Cardiac muscle cell (in vitro differentiated cells and primary cell): ENCODE measurements at regions not wholly inside any gene's neighbourhood (a gene's known extent, or its start where the extent isn't known, plus 50 kb on each side); places are given as distances from the start of the nearest gene placed in this dataset.
A peak's percentile ranks its signal among the peaks of the same experiment; 100 is the strongest.

Experiments used
- DNase-seq, 2 donors: peaks; one replicate each; pipeline versions ENCODE4 v3.0.0 to v3.0.0-alpha.2; 2010 to 2017; ENCODE audit warnings: low read depth in 1 of 2, low spot score in 1 of 2
- H3K27ac ChIP-seq: fragments of 200-600 bp; sonication (generic); 2 replicates; pipeline ENCODE4 v1.5.1; 2016
- H3K27me3 ChIP-seq: fragments of 200-600 bp; sonication (generic); 2 replicates; pipeline ENCODE4 v1.6.0; 2016; ENCODE audit warnings: control low read depth
- H3K36me3 ChIP-seq: fragments of 200-600 bp; sonication (generic); 2 replicates; pipeline ENCODE4 v1.5.1; 2016; ENCODE audit warnings: control low read depth
- H3K4me1 ChIP-seq: fragments of 200-600 bp; sonication (generic); 2 replicates; pipeline ENCODE4 v1.8.1; 2017; ENCODE audit warnings: low read depth, mild to moderate bottlenecking, mixed run types
- H3K4me3 ChIP-seq: fragments of 200-600 bp; sonication (generic); 2 replicates; pipeline ENCODE4 v1.5.1; 2016; ENCODE audit warnings: mild to moderate bottlenecking
- H3K9me3 ChIP-seq: fragments of 200-600 bp; sonication (generic); 2 replicates; pipeline ENCODE4 v1.5.1; 2017; ENCODE audit warnings: low read depth, mild to moderate bottlenecking, control low read depth
- TF ChIP-seq, protein P1 (sequence below): IDR thresholded peaks from 2 replicates; pipeline ENCODE4 v1.5.1; 2012; ENCODE audit warnings: low read depth, mild to moderate bottlenecking, low read length

DNA sequence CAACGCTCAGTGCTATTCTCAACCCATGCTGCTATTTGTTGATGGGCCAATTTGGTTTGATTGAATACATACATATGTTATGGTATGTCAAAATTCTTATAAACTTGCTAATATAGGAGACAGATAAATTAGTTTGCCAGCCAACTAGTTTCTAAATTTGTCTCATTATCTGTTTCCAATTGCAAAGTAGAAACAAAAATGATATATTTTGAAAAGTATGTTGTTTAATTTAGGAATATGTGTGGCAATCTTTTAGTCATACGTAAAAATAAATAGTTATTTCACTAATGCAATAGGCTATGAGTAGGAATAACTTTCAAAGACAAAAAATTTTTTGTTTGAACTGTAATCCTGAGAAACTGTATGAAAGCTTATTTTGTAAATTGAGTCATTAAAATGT lies 210.6 kb upstream of the KCNJ16 start:
- TF ChIP-seq, protein P1, sequence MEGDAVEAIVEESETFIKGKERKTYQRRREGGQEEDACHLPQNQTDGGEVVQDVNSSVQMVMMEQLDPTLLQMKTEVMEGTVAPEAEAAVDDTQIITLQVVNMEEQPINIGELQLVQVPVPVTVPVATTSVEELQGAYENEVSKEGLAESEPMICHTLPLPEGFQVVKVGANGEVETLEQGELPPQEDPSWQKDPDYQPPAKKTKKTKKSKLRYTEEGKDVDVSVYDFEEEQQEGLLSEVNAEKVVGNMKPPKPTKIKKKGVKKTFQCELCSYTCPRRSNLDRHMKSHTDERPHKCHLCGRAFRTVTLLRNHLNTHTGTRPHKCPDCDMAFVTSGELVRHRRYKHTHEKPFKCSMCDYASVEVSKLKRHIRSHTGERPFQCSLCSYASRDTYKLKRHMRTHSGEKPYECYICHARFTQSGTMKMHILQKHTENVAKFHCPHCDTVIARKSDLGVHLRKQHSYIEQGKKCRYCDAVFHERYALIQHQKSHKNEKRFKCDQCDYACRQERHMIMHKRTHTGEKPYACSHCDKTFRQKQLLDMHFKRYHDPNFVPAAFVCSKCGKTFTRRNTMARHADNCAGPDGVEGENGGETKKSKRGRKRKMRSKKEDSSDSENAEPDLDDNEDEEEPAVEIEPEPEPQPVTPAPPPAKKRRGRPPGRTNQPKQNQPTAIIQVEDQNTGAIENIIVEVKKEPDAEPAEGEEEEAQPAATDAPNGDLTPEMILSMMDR: no peak
- H3K4me1 ChIP-seq: no peaks in the 10 kb centered on the region
- no peak overlapping the region for H3K4me3 ChIP-seq
- no peak for DNase-seq
- H3K27me3 ChIP-seq: no peaks in the 10 kb centered on the region
- no peaks in the 10 kb centered on the region for H3K36me3 ChIP-seq
- H3K9me3 ChIP-seq: no peaks in the 10 kb centered on the region
- H3K27ac ChIP-seq: no peak overlapping the region

DNA sequence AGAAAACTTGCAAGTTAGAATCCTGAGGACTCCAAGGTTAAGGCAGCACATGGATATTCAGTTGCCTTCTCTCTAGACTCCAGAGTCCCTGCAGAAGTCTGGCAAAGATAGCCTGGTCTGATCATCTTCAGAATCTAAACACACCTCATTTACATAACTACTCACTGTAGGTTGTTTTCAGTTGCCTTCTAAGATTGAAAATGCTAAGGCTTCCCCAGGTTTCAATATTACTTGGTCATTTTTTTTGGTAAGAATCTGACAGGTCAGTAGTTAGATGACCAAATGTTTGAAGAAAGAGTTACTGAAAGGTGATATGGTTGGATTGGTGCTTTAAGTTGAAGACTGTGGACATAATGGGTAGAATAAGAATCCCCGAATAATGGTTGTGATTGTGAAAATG lies 205.4 kb upstream of the KCNJ16 start:
- H3K9me3 ChIP-seq: no peaks in the 10 kb centered on the region
- H3K27me3 ChIP-seq: no peaks in the 10 kb centered on the region
- no peak overlapping the region for H3K27ac ChIP-seq
- H3K4me3 ChIP-seq: no peak overlapping the region
- H3K36me3 ChIP-seq: no peaks in the 10 kb centered on the region
- TF ChIP-seq, protein P1: no peak
- H3K4me1 ChIP-seq: no peaks in the 10 kb centered on the region
- no peak for DNase-seq

DNA sequence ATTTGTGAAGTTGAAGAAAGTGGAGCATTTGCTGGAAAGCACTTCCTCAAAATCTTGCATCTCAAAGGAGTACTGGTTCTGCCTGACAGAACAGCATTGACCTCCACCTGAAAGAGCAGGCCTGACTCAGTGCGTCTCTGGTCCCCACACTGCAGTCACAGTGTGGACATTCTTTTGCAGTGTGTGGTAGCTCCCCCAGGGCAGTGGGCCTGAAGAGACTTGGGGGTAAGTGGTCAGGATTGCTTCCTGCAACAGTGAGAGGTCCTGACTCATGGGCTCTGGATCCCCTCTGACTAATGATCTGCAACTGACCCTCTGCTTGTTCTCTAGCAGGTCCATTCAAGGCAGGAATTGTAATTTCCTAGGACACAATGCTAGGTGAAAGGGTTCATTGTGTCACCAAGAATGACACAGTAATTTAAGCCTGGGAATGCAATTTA lies 204.9 kb upstream of the KCNJ16 start:
- Histone ChIP-seq H3K4me3 (no peak overlapping the region), H3K4me1 (no peaks in the 10 kb centered on the region), H3K27ac (no peak overlapping the region), H3K9me3 (no peaks in the 10 kb centered on the region), H3K36me3 (no peaks in the 10 kb centered on the region), H3K27me3 (no peaks in the 10 kb centered on the region)
- DNase-seq: peak in 1 of 2 donors; percentile 22
- TF ChIP-seq, protein P1: no peak

DNA sequence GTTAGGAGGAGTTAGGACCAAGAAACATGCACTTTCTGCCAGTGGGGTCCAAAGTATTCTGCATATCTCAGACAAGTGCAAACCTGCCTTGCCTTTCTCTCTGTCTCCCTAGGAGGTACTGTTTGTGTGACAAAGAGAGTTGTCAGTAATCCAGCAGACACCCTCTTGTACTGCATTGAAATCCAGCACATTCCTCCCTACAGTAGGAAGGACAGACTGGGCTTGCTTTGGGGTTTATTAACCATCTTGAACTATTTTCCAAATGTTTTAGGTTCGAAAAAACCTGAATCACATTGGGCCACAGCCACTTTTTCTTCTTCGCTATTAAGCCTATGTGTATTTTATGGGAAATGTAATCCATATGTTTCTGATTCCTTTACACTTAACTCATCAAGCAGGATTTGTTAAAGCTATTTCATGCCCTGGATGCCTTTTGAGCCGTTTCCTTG lies 204.2 kb upstream of the KCNJ16 start:
- no peaks in the 10 kb centered on the region for H3K9me3 ChIP-seq
- TF ChIP-seq, protein P1: no peak
- DNase-seq: peak; percentile 6 to 48

DNA sequence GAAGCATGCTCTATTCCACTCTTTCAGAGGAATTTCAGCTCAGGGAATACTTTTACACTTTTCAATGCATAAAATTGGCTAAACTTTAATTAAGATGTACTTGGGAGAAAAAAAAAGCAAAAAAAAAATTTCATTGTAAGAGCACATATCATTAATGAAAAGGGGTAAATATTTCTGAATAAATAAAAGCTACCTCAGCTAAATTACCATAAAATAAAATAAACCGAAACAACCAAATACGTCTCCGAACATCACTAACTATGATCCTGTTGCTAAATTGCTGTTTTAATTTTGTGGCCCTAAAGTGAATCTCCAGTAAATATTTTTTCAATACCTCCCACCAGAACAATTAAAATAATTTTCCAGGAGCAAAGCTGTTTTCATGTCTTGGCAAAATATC lies 203.7 kb upstream of the KCNJ16 start:
- no peak overlapping the region for H3K27ac ChIP-seq
- H3K4me1 ChIP-seq: no peaks in the 10 kb centered on the region

More for the DNA sequence above, 204.2 kb upstream of the KCNJ16 start:
- H3K4me1 ChIP-seq: no peaks in the 10 kb centered on the region
- H3K36me3 ChIP-seq: no peaks in the 10 kb centered on the region
- H3K27ac ChIP-seq: no peak overlapping the region
- H3K27me3 ChIP-seq: no peaks in the 10 kb centered on the region
- no peak overlapping the region for H3K4me3 ChIP-seq

More for the DNA sequence above, 203.7 kb upstream of the KCNJ16 start:
- Histone ChIP-seq H3K9me3 (no peaks in the 10 kb centered on the region), H3K27me3 (no peaks in the 10 kb centered on the region), H3K4me3 (no peak overlapping the region), H3K36me3 (no peaks in the 10 kb centered on the region)
- no peak for DNase-seq
- TF ChIP-seq, protein P1: no peak
